ENCODE measurements at regions not wholly inside any gene's neighbourhood (a gene's known extent, or its start where the extent isn't known, plus 50 kb on each side); places are given as distances from the start of the nearest gene placed in this dataset.
"Not testable (repeated sequence)": the region's sequence is repeated elsewhere in the genome, so short reads cannot be mapped to it uniquely, and the experiment has no call there.

DNA sequence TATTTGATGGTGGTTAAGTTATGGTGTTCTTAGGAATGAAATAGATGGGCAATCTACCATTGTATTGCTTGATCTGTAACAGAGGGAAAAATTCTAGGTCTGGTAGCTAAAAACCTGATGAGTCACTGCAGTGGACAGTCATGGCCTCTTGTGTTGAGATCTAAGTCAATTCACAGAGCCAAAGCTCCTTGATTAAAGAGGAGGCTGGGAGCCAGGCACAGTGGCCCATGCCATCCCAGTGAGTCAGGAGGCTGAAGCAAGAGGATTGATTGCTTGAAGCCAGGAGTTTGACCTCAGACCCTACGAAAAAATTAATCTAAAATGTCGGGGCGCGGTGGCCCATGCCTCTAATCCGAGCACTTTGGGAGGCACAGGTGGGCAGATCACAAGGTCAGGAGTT is 67.1 kb upstream of the KPNA3 start:
- no peak for DNase-seq (ENCODE audit: low spot score)
- TF ChIP-seq, protein P1, sequence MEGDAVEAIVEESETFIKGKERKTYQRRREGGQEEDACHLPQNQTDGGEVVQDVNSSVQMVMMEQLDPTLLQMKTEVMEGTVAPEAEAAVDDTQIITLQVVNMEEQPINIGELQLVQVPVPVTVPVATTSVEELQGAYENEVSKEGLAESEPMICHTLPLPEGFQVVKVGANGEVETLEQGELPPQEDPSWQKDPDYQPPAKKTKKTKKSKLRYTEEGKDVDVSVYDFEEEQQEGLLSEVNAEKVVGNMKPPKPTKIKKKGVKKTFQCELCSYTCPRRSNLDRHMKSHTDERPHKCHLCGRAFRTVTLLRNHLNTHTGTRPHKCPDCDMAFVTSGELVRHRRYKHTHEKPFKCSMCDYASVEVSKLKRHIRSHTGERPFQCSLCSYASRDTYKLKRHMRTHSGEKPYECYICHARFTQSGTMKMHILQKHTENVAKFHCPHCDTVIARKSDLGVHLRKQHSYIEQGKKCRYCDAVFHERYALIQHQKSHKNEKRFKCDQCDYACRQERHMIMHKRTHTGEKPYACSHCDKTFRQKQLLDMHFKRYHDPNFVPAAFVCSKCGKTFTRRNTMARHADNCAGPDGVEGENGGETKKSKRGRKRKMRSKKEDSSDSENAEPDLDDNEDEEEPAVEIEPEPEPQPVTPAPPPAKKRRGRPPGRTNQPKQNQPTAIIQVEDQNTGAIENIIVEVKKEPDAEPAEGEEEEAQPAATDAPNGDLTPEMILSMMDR (IDR thresholded peaks at IDR 0.05; ENCODE audit: extremely low read depth, insufficient read depth, missing control alignments) = no peak
- in situ Hi-C loops (cut with MboI; ENCODE audit: low pct_unique_long_range_greater_than_20kb, low sequenced_read_pairs, unreplicated experiment) = no loop called here

DNA sequence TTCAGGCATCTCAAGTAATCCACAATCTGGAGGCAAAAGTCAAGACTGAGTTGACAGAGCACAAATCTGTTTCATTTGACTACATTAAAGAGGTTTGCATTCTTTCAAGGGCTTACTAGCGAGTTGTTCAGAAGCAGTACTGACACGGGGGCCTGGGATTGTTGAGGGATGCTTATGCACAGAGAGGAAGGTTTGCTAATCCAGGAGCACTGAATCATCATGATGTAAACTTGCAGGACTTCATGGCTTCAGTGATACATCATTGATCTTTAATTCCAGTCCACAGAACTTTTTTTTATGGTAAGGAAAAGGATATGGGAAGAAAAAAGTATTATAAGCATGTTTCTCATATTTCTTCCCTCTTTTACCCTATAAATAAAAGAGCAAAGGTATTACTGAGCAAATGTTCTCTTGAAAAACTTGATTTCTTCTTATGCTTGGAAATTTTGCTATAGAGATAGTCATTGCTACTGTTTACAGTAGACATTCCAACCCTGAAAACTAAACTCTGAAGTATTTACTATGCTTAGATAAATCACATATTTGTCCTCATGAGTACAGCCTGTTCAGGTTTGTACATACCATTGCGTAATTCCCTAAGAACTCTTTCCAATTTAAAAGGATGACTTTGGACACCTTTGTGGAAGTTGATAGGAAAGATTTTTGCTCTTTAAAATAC is 65.8 kb upstream of the KPNA3 start:
- no peak for DNase-seq (ENCODE audit: low spot score)
- TF ChIP-seq, protein P1 (IDR thresholded peaks at IDR 0.05; ENCODE audit: extremely low read depth, insufficient read depth, missing control alignments) = no peak
- in situ Hi-C loops (cut with MboI; ENCODE audit: low pct_unique_long_range_greater_than_20kb, low sequenced_read_pairs, unreplicated experiment) = no loop called here

DNA sequence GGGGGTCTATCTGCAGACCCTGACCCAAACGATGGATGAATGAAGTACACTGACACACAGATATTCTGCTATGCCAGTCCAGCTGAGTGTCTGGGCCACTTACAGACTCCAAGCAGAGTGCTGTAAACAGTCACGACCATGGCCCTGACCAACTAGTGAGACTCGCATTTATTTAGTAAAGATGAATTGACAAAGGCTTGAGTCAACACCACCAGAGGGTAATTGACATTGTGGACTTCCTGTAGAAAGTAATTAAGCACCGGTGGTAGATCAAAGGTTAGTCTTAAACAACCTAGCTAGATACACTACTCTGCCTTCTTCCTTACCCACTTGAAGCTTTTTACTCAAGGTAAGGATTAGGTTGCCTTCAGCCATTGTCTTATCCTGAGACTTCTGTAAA is 63.4 kb upstream of the KPNA3 start:
- TF ChIP-seq, protein P1 (IDR thresholded peaks at IDR 0.05; ENCODE audit: extremely low read depth, insufficient read depth, missing control alignments) = no peak
- in situ Hi-C loops (cut with MboI; ENCODE audit: low pct_unique_long_range_greater_than_20kb, low sequenced_read_pairs, unreplicated experiment) = no loop called here
- DNase-seq (ENCODE audit: low spot score) = no peak

DNA sequence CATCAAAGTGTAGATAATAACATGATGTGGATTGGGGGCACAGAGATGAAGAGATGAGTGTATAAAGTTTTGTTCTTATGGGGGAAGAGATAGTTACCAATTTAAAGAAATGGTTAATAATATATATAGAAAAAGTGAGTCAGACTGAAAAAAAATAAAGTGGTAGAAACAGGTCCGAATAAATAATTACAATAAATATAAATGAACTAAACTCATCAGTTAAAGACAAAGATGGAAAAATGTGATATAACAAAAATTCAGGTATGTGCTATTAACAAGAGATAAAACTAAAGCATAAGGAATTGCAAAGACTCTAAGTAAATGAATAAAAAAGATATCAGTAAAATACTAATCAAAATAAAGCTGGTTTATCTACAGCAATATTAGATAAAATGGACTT is 61.1 kb upstream of the KPNA3 start:
- no peak for DNase-seq (ENCODE audit: low spot score)

DNA sequence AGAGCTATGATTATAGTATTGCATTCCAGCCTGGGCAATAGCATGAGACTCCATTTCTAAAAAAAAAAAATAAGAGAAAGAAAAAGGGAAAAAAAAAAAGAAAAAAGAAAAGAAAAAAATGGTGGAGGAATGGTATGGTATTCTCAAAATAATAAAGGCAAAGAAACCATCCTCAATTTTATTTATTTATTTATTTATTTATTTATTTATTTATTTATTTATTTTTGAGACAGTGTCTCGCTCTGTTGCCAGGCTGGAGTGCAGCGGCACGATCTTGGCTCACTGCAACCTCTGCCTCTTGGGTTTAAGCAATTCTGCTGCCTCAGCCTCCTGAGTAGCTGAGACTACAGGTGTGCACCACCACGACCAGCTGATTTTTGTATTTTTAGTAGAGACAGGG is 60.0 kb upstream of the KPNA3 start:
- in situ Hi-C loops (cut with MboI; ENCODE audit: low pct_unique_long_range_greater_than_20kb, low sequenced_read_pairs, unreplicated experiment); DNase-seq (ENCODE audit: low spot score): not testable (repeated sequence)

More for the DNA sequence above, 61.1 kb upstream of the KPNA3 start:
- in situ Hi-C loops (cut with MboI; ENCODE audit: low pct_unique_long_range_greater_than_20kb, low sequenced_read_pairs, unreplicated experiment) = no loop called here
- TF ChIP-seq, protein P1 (IDR thresholded peaks at IDR 0.05; ENCODE audit: extremely low read depth, insufficient read depth, missing control alignments) = no peak

DNA sequence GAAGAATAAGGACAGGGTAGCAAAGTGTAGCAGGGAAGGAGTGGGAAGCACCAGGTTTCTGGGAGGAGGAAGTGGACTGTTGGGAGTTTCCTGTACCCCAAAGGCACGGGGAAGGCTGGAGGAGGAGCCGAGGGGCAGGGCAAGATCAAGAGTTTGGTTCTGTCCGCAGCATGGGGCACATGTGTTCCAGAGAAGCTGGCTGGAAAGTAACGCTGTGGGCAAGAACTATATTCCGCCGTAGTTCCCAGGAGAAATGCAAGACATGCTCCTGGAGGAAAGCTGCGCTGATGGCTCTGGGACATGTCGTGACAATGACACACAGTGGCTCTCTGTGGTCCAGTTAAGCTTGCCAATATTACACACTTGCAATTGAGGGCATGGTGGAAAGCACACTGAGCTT is 51.7 kb upstream of the KPNA3 start:
- no peak for DNase-seq (ENCODE audit: low spot score)
- TF ChIP-seq, protein P1 (IDR thresholded peaks at IDR 0.05; ENCODE audit: extremely low read depth, insufficient read depth, missing control alignments) = no peak
- in situ Hi-C loops (cut with MboI; ENCODE audit: low pct_unique_long_range_greater_than_20kb, low sequenced_read_pairs, unreplicated experiment) = loop anchor here (10.0 to 25.0 kb wide), 2 partner anchors 189 to 532 kb away; no protein-coding TSS in a partner anchor
